ENCODE measurements at regions not wholly inside any gene's neighbourhood (a gene's known extent, or its start where the extent isn't known, plus 50 kb on each side); places are given as distances from the start of the nearest gene placed in this dataset.

DNA sequence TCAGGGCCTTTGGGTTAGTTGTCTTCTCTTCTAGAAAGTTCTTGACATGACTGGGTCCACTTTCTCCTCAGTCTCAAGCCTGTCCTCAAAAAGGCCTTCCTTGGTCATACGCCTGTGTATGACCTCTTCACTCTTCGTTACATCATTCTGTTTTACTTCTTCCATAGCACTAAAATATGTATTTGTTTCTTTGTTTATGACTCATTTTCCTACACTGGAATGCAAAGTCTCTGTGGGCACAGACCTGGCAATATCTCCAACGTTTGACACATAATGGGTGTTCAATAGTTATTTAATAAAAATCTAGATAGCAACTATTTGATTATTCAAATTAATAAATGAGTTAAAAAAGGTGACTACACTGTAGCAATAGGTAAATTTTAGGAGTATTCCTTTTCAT, 85.1 kb downstream of the YIPF5 start (continued):
- no peak for TF ChIP-seq ZNF391 (tag by site-specific recombination; IDR thresholded peaks at IDR 0.05; ENCODE audit: borderline replicate concordance, low read depth)

GRCh38 chr5:144086295-144086694, 84.2 kb downstream of the YIPF5 start:
- H3K27ac ChIP-seq (ENCODE audit: extremely low read depth, low read depth, low read length): no peak overlapping the region
- POLR2A ChIA-PET: no interaction called here
- no peaks in the 10 kb centered on the region for H3K9me3 ChIP-seq (ENCODE audit: control insufficient read depth, insufficient read depth, low read depth, low read length)
- CTCF ChIA-PET: no interaction called here
- TF ChIP-seq HOXA7 (CRISPR knock-in tag; IDR thresholded peaks at IDR 0.05; ENCODE audit: borderline replicate concordance): no peak
- no peak for TF ChIP-seq ZIC2 (tag by site-specific recombination; IDR thresholded peaks at IDR 0.05)
- TF ChIP-seq, protein P1, sequence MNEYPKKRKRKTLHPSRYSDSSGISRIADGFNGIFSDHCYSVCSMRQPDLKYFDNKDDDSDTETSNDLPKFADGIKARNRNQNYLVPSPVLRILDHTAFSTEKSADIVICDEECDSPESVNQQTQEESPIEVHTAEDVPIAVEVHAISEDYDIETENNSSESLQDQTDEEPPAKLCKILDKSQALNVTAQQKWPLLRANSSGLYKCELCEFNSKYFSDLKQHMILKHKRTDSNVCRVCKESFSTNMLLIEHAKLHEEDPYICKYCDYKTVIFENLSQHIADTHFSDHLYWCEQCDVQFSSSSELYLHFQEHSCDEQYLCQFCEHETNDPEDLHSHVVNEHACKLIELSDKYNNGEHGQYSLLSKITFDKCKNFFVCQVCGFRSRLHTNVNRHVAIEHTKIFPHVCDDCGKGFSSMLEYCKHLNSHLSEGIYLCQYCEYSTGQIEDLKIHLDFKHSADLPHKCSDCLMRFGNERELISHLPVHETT (tag by site-specific recombination; IDR thresholded peaks at IDR 0.05): no peak
- no peak for TF ChIP-seq ZNF530 (tag by site-specific recombination; IDR thresholded peaks at IDR 0.05; ENCODE audit: low read depth)
- no peak for TF ChIP-seq ZNF48 (tag by site-specific recombination; IDR thresholded peaks at IDR 0.05)
- TF ChIP-seq ZNF426 (tag by site-specific recombination; IDR thresholded peaks at IDR 0.05): no peak
- TF ChIP-seq SCRT2 (tag by site-specific recombination; IDR thresholded peaks at IDR 0.05): no peak
- TF ChIP-seq KLF7 (tag by site-specific recombination; IDR thresholded peaks at IDR 0.05; ENCODE audit: borderline replicate concordance): no peak
- no peak for TF ChIP-seq ZNF311 (tag by site-specific recombination; IDR thresholded peaks at IDR 0.05; ENCODE audit: borderline replicate concordance)
- TF ChIP-seq BCL11A (tag by site-specific recombination; IDR thresholded peaks at IDR 0.05; ENCODE audit: low read depth): no peak
- no peak for TF ChIP-seq ZNF529 (tag by site-specific recombination; IDR thresholded peaks at IDR 0.05; ENCODE audit: insufficient replicate concordance)
- TF ChIP-seq TRIM28 (IDR thresholded peaks at IDR 0.05; ENCODE audit: borderline replicate concordance, low read length): no peak
- TF ChIP-seq ZNF785 (tag by site-specific recombination; IDR thresholded peaks at IDR 0.05): no peak
- TF ChIP-seq ZNF132 (tag by site-specific recombination; IDR thresholded peaks at IDR 0.05; ENCODE audit: borderline replicate concordance): no peak
- TF ChIP-seq YY2 (tag by site-specific recombination; IDR thresholded peaks at IDR 0.05): no peak
- TF ChIP-seq ZNF341 (tag by site-specific recombination; IDR thresholded peaks at IDR 0.05; ENCODE audit: low read depth): no peak
- no peak for TF ChIP-seq GLI2 (tag by site-specific recombination; IDR thresholded peaks at IDR 0.05; ENCODE audit: borderline replicate concordance, low read depth)
- TF ChIP-seq ZFHX2 (tag by site-specific recombination; conservative IDR thresholded peaks at IDR 0.05): no peak
- TF ChIP-seq ZNF707 (tag by site-specific recombination; IDR thresholded peaks at IDR 0.05): no peak
- no peak overlapping the region for H3K4me3 ChIP-seq (ENCODE audit: low read depth, low read length)
- H3K36me3 ChIP-seq (ENCODE audit: control insufficient read depth in 2 of 2, insufficient read depth in 1 of 2, low read length in 2 of 2): no peaks in the 10 kb centered on the region
- H3K4me1 ChIP-seq (ENCODE audit: control insufficient read depth, insufficient read depth, low read length): peaks cover 4% of the 10 kb centered on the region; the same call in 1 of the 2 replicates

DNA sequence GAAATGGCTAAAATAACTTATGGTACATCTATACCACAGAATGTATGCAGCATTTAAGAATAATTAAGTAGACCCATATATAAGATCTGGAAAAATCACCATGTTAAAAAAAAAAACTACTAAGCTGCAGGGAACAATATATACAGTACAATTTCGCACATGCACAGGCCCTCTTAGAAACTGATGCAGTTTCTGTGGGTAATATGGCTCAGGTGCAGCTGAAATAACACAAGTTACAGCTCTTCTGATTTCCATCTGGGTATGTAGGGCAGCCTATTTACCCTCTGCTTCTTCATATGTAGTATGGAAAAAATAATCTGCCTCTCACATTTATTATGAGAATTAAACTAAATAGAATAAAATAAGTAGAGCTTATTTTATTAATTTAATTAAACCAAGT, 82.9 kb downstream of the YIPF5 start:
- ChIA-PET CTCF (no interaction called here), POLR2A (no interaction called here)
- no peaks in the 10 kb centered on the region for H3K36me3 ChIP-seq (ENCODE audit: control insufficient read depth in 2 of 2, insufficient read depth in 1 of 2, low read length in 2 of 2)
- H3K27ac ChIP-seq (ENCODE audit: extremely low read depth, low read depth, low read length): no peak overlapping the region
- H3K4me1 ChIP-seq (ENCODE audit: control insufficient read depth, insufficient read depth, low read length): peaks cover 4% of the 10 kb centered on the region; the same call in 1 of the 2 replicates
- no peaks in the 10 kb centered on the region for H3K9me3 ChIP-seq (ENCODE audit: control insufficient read depth, insufficient read depth, low read depth, low read length)
- TF ChIP-seq ZNF473 (tag by site-specific recombination; IDR thresholded peaks at IDR 0.05) (no peak), ZNF529 (tag by site-specific recombination; IDR thresholded peaks at IDR 0.05; ENCODE audit: insufficient replicate concordance) (no peak)
- TF ChIP-seq, protein P2, sequence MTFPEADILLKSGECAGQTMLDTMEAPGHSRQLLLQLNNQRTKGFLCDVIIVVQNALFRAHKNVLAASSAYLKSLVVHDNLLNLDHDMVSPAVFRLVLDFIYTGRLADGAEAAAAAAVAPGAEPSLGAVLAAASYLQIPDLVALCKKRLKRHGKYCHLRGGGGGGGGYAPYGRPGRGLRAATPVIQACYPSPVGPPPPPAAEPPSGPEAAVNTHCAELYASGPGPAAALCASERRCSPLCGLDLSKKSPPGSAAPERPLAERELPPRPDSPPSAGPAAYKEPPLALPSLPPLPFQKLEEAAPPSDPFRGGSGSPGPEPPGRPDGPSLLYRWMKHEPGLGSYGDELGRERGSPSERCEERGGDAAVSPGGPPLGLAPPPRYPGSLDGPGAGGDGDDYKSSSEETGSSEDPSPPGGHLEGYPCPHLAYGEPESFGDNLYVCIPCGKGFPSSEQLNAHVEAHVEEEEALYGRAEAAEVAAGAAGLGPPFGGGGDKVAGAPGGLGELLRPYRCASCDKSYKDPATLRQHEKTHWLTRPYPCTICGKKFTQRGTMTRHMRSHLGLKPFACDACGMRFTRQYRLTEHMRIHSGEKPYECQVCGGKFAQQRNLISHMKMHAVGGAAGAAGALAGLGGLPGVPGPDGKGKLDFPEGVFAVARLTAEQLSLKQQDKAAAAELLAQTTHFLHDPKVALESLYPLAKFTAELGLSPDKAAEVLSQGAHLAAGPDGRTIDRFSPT (tag by site-specific recombination; IDR thresholded peaks at IDR 0.05): no peak
- H3K4me3 ChIP-seq (ENCODE audit: low read depth, low read length): no peak overlapping the region
